ENCODE measurements at regions not wholly inside any gene's neighbourhood (a gene's known extent, or its start where the extent isn't known, plus 50 kb on each side); places are given as distances from the start of the nearest gene placed in this dataset. TPM values are rescaled to one million over a fixed set of nuclear protein-coding genes. Genes with fewer than 3 reads are reported as not detected.

DNA sequence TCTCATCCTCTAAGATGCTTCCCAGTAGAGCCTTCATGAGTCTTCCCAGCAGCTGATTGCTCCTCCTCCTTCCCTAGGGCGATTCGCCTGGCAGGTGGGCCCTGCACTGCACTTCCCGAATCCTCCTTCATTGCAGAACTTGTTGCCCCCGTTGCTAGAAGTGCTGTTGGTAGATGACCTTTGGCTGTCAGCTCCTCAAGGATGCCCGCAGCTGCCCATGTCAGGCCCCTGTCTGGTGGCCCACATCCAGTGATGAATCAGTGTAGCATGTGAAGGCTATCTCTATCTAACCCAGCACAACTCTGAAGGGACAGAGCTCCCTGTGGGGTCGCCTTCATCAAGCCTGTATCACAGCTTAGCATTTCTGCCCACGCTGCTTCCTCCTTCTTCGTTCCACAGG is 52.1 kb upstream of the F3 start:
- Histone ChIP-seq H3K27me3 (no peaks in the 10 kb centered on the region), H3K4me1 (peaks cover 0 to 10% of the 10 kb centered on the region in 2 donors), H3K27ac (no peak overlapping the region), H3K36me3 (no peaks in the 10 kb centered on the region), H3K4me3 (replicated peaks in 1 of 3) (no peak overlapping the region), H3K9me3 (no peaks in the 10 kb centered on the region)
- intact Hi-C loops (cut with DNase I): no loop called here
- WGBS, 2 donors: 84 to 87% methylated on average over 8 of the region's 8 CpGs
- TF ChIP-seq POLR2A (IDR thresholded peaks at IDR 0.05): no peak
- DNase-seq: no peak

- no peak for DNase-seq
- H3K4me3 ChIP-seq (replicated peaks in 1 of 3): no peak overlapping the region
- no peaks in the 10 kb centered on the region for H3K9me3 ChIP-seq
- TF ChIP-seq, protein P1, sequence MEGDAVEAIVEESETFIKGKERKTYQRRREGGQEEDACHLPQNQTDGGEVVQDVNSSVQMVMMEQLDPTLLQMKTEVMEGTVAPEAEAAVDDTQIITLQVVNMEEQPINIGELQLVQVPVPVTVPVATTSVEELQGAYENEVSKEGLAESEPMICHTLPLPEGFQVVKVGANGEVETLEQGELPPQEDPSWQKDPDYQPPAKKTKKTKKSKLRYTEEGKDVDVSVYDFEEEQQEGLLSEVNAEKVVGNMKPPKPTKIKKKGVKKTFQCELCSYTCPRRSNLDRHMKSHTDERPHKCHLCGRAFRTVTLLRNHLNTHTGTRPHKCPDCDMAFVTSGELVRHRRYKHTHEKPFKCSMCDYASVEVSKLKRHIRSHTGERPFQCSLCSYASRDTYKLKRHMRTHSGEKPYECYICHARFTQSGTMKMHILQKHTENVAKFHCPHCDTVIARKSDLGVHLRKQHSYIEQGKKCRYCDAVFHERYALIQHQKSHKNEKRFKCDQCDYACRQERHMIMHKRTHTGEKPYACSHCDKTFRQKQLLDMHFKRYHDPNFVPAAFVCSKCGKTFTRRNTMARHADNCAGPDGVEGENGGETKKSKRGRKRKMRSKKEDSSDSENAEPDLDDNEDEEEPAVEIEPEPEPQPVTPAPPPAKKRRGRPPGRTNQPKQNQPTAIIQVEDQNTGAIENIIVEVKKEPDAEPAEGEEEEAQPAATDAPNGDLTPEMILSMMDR (IDR thresholded peaks at IDR 0.05): no peak
- TF ChIP-seq POLR2A (IDR thresholded peaks at IDR 0.05): no peak
- no peaks in the 10 kb centered on the region for H3K36me3 ChIP-seq
- intact Hi-C loops (cut with DNase I): no loop called here
- peaks cover 0 to 10% of the 10 kb centered on the region in 2 donors for H3K4me1 ChIP-seq
- no peaks in the 10 kb centered on the region for H3K27me3 ChIP-seq
- H3K27ac ChIP-seq: no peak overlapping the region
- 88 to 94% methylated on average over 2 of the region's 2 CpGs for WGBS, 2 donors
Observed at GRCh38 chr1:94592571-94592920, 51.0 kb upstream of the F3 start.

- DNase-seq: no peak
Observed at GRCh38 chr1:94591823-94592570, 50.4 kb upstream of the F3 start.

More at GRCh38 chr1:94591823-94592570, 50.4 kb upstream of the F3 start:
- Histone ChIP-seq H3K36me3 (no peaks in the 10 kb centered on the region), H3K4me1 (peaks cover 0 to 16% of the 10 kb centered on the region in 2 donors), H3K27me3 (no peaks in the 10 kb centered on the region), H3K9me3 (no peaks in the 10 kb centered on the region), H3K27ac (no peak overlapping the region), H3K4me3 (replicated peaks in 1 of 3) (no peak overlapping the region)
- intact Hi-C loops (cut with DNase I): no loop called here
- TF ChIP-seq POLR2A (IDR thresholded peaks at IDR 0.05): no peak
- TF ChIP-seq, protein P1 (IDR thresholded peaks at IDR 0.05): no peak
- WGBS, 2 donors: 91 to 96% methylated on average over 7 of the region's 7 CpGs

MicroRNA genes in the stretch of these regions (microRNA counts, 767-probe panel; counts per million panel counts)
- 0 counts per million in 2 donors for microRNA hsa-miR-378g

Small RNA genes lying in the stretch of these regions (microRNA-seq; reads per million reads assigned to microRNA genes)
- gene MIR378G: not detected

Small RNA genes lying in the stretch of these regions (small RNA-seq; reads per million reads assigned to genes)
- gene MIR378G: not detected

All from thyroid gland (tissue), 4 donors.